ENCODE measurements at regions not wholly inside any gene's neighbourhood (a gene's known extent, or its start where the extent isn't known, plus 50 kb on each side); places are given as distances from the start of the nearest gene placed in this dataset.

- TF ChIP-seq CTCF (IDR thresholded peaks at IDR 0.05) (no peak), EZH2 (IDR thresholded peaks at IDR 0.05) (no peak)
Measured at GRCh38 chr18:37717098-37717497, 151.5 kb upstream of the CELF4 start.
